ENCODE measurements at regions not wholly inside any gene's neighbourhood (a gene's known extent, or its start where the extent isn't known, plus 50 kb on each side); places are given as distances from the start of the nearest gene placed in this dataset.

- Histone ChIP-seq H3K9me3 (ENCODE audit: control insufficient read depth, insufficient read depth, low read length) (peaks cover 9% of the 10 kb centered on the region; the same call in 1 of the 2 replicates), H3K9me1 (ENCODE audit: insufficient read depth, low read length) (no peaks in the 10 kb centered on the region), H3K36me3 (ENCODE audit: control insufficient read depth, insufficient read depth, low read length) (no peaks in the 10 kb centered on the region), H4K8ac (ENCODE audit: low read depth in 2 of 2, low read length in 2 of 2) (no peak overlapping the region), H2AFZ (replicated peaks; ENCODE audit: low read length, poor library complexity) (no peak overlapping the region), H4K20me1 (ENCODE audit: insufficient read depth, low read length) (no peaks in the 10 kb centered on the region), H2BK20ac (ENCODE audit: low read depth, low read length) (no peak overlapping the region), H3K18ac (ENCODE audit: low read depth, low read length) (no peak overlapping the region), H3K27ac (ENCODE audit: insufficient read depth, low read length) (no peak overlapping the region), H2BK15ac (ENCODE audit: low read depth, low read length) (no peak overlapping the region), H3K23ac (ENCODE audit: low read depth, low read length) (no peak overlapping the region), H2BK120ac (ENCODE audit: low read depth, low read length) (no peak overlapping the region), H2AK9ac (replicated peaks; ENCODE audit: low read depth, low read length, poor library complexity) (no peak overlapping the region), H4K91ac (ENCODE audit: insufficient read depth, low read depth, low read length) (no peak overlapping the region), H3K4me3 (ENCODE audit: insufficient read depth, low read depth, low read length) (no peak overlapping the region), H4K5ac (ENCODE audit: low read depth, low read length) (no peak overlapping the region), H2BK5ac (ENCODE audit: low read depth, low read length, poor library complexity, severe bottlenecking) (no peak overlapping the region), H3K9ac (ENCODE audit: low read depth, low read length) (no peak overlapping the region), H3K56ac (ENCODE audit: extremely low read depth, insufficient read depth, low read length) (no peak overlapping the region), H3K14ac (replicated peaks; ENCODE audit: low read depth, low read length) (no peak overlapping the region), H3K27me3 (ENCODE audit: control insufficient read depth, insufficient read depth, low read length) (no peaks in the 10 kb centered on the region), H3K79me1 (ENCODE audit: low read depth in 1 of 2, low read length in 2 of 2) (no peaks in the 10 kb centered on the region), H3K4me1 (ENCODE audit: control insufficient read depth, insufficient read depth, low read length) (no peaks in the 10 kb centered on the region), H3K4me2 (ENCODE audit: low read depth, low read length) (no peak overlapping the region), H2AK5ac (ENCODE audit: low read depth, low read length) (no peak overlapping the region), H3K4ac (ENCODE audit: low read depth, low read length) (no peak overlapping the region)
- intact Hi-C loops (cut with micrococcal nuclease): no loop called here
- no peak for DNase-seq
- POLR2A ChIA-PET (ENCODE audit: unreplicated experiment): no interaction called here
- dilution Hi-C loops (cut with HindIII; ENCODE audit: low sequenced_read_pairs, unreplicated experiment): no loop called here
- no peak for TF ChIP-seq CHD1 (IDR thresholded peaks at IDR 0.05; ENCODE audit: low read depth, low read length)
- TF ChIP-seq FOS (IDR thresholded peaks at IDR 0.05; ENCODE audit: low read depth, low read length): no peak
- no peak for TF ChIP-seq ELK1 (IDR thresholded peaks at IDR 0.05; ENCODE audit: borderline replicate concordance, low read depth, low read length)
- TF ChIP-seq BHLHE40 (IDR thresholded peaks at IDR 0.05; ENCODE audit: low read depth, low read length): no peak
- TF ChIP-seq USF2 (IDR thresholded peaks at IDR 0.05; ENCODE audit: low read depth, low read length): no peak
- TF ChIP-seq SMC3 (IDR thresholded peaks at IDR 0.05; ENCODE audit: low read depth, low read length): no peak
- TF ChIP-seq NFE2L2 (IDR thresholded peaks at IDR 0.05; ENCODE audit: low read depth, low read length): no peak
- no peak for TF ChIP-seq RFX5 (IDR thresholded peaks at IDR 0.05; ENCODE audit: low read depth, low read length)
- no peak for TF ChIP-seq MAZ (IDR thresholded peaks at IDR 0.05; ENCODE audit: borderline replicate concordance, low read depth, low read length)
- no peak for TF ChIP-seq MXI1 (IDR thresholded peaks at IDR 0.05; ENCODE audit: borderline replicate concordance, low read depth, low read length)
- no peak for TF ChIP-seq CEBPB (IDR thresholded peaks at IDR 0.05; ENCODE audit: low read depth, low read length)
- TF ChIP-seq POLR2A (IDR thresholded peaks at IDR 0.05; ENCODE audit: low read depth, low read length): no peak
- no peak for TF ChIP-seq MAFK (IDR thresholded peaks at IDR 0.05; ENCODE audit: low read depth, low read length)
- no peak for TF ChIP-seq RCOR1 (IDR thresholded peaks at IDR 0.05; ENCODE audit: insufficient replicate concordance, low read length)
- TF ChIP-seq CTCF (conservative IDR thresholded peaks at IDR 0.05; ENCODE audit: low read depth, low read length): no peak
- no peak for TF ChIP-seq RAD21 (IDR thresholded peaks at IDR 0.05; ENCODE audit: low read length)
- CTCF ChIA-PET: no interaction called here
- no TSS peak for BruUV-seq (replicated peaks)
- in situ Hi-C loops (cut with MboI; ENCODE audit: low sequenced_read_pairs): no loop called here
- no peak for ATAC-seq (ENCODE audit: low read depth)
- WGBS, 2 experiments (ENCODE audit: extremely low coverage in 2 of 2, insufficient read length in 1 of 2): no CpG with 5 or more reads among the region's 3 CpGs
These were observed 236.5 kb upstream of the SLC10A2 start for GRCh38 chr13:103302676-103303075.

Data from IMR-90 (cell line).